GM12878 (cell line): ENCODE measurements at regions not wholly inside any gene's neighbourhood (a gene's known extent, or its start where the extent isn't known, plus 50 kb on each side); places are given as distances from the start of the nearest gene placed in this dataset.

Source experiments
- ATAC-seq: fragments of 200-7000 bp; cut with Tn5 transposase; 3 replicates; pipeline ENCODE4 v1.9.1; 2020; ENCODE audit warnings: mild to moderate bottlenecking, moderate library complexity
- BruUV-seq: library from RNA; stranded (reverse); fragments of 400-500 nt; replicated peaks from 2 replicates; lab custom pipeline; 2021; lab: Mats Ljungman, UMichigan
- CTCF ChIA-PET: fragments of 300-600 bp; sonication (Branson Sonifier 250); formaldehyde crosslinking; extraction: SDS; loops from one replicate; lab custom pipeline; 2021; ENCODE audit warnings: inconsistent platforms; lab: Yijun Ruan, JAX
- POLR2A ChIA-PET: fragments of 350-600 bp; formaldehyde crosslinking; extraction: SDS; loops from one replicate; lab custom pipeline; 2021; ENCODE audit warnings: inconsistent platforms; lab: Charles Lee
- RAD21 ChIA-PET: fragments of 300-600 bp; sonication (Branson Sonifier 250); formaldehyde crosslinking; loops from one replicate; lab custom pipeline; 2023; ENCODE audit warnings: antibody characterized with exemption; ENCODE audit not compliant: unreplicated experiment; lab: Charles Lee
- SMC1A ChIA-PET: fragments of 300-600 bp; sonication (Branson Sonifier 250); formaldehyde crosslinking; loops from one replicate; lab custom pipeline; 2023; ENCODE audit not compliant: unreplicated experiment, uncharacterized antibody; lab: Charles Lee
- DNase-seq: peaks from one replicate; pipeline ENCODE4 v3.0.0-alpha.2; 2011; ENCODE audit warnings: low read depth, low spot score
- FAIRE-seq: peaks from 3 replicates; lab custom pipeline; 2011; peaks lifted over from hg19 to GRCh38; lab: Jason Lieb, UNC
- H2AFZ ChIP-seq: 2 replicates; pipeline ENCODE4 v1.6.0; 2011; ENCODE audit warnings: low read depth, low read length, control low read depth; ENCODE audit not compliant: control insufficient read depth
- H3K27ac ChIP-seq: 2 replicates; pipeline ENCODE4 v1.5.1; 2011; ENCODE audit warnings: control low read depth; ENCODE audit not compliant: control insufficient read depth, insufficient read depth
- H3K27me3 ChIP-seq, 2 experiments: replicated peaks in 1 of 2; 2 replicates each; pipeline versions ENCODE4 v1.6.0 to v1.6.1; 2011; ENCODE audit warnings: low read length in 1 of 2; ENCODE audit not compliant: control insufficient read depth in 2 of 2, insufficient read depth in 2 of 2
- H3K36me3 ChIP-seq, 2 experiments: 2 replicates each; pipeline ENCODE4 v1.5.1; 2011; ENCODE audit warnings: low read length in 1 of 2; ENCODE audit not compliant: control insufficient read depth in 2 of 2, insufficient read depth in 2 of 2
- H3K4me1 ChIP-seq: 2 replicates; pipeline ENCODE4 v1.6.1; 2011; ENCODE audit warnings: mild to moderate bottlenecking, low read length, moderate library complexity, mixed read lengths; ENCODE audit not compliant: control insufficient read depth, insufficient read depth
- H3K4me2 ChIP-seq: 2 replicates; pipeline ENCODE4 v1.6.0; 2011; ENCODE audit warnings: control low read depth; ENCODE audit not compliant: control insufficient read depth, insufficient read depth
- H3K4me3 ChIP-seq: fragments of 200-600 bp; sonication (generic); 2 replicates; pipeline ENCODE4 v1.5.1; 2016
- H3K79me2 ChIP-seq: 2 replicates; pipeline ENCODE4 v1.6.0; 2011; ENCODE audit warnings: low read length; ENCODE audit not compliant: control insufficient read depth, insufficient read depth
- H3K9ac ChIP-seq: 2 replicates; pipeline ENCODE4 v1.8.0; 2011; ENCODE audit warnings: low read length, control low read depth, mixed read lengths; ENCODE audit not compliant: control insufficient read depth, insufficient read depth
- H3K9me3 ChIP-seq: replicated peaks from 3 replicates; pipeline ENCODE4 v1.5.1; 2011; ENCODE audit warnings: mild to moderate bottlenecking, low read length; ENCODE audit not compliant: control insufficient read depth, insufficient read depth
- H4K20me1 ChIP-seq: 2 replicates; pipeline ENCODE4 v1.6.0; 2011; ENCODE audit not compliant: control insufficient read depth, insufficient read depth
- ASH2L ChIP-seq: fragments of 300-600, 200-600 bp; sonication (generic); IDR thresholded peaks from 2 replicates; pipeline ENCODE4 v1.6.1; 2017; ENCODE audit warnings: low read depth, mild to moderate bottlenecking, borderline replicate concordance
- BRCA1 ChIP-seq: IDR thresholded peaks from 2 replicates; pipeline ENCODE4 v1.6.1; 2011; ENCODE audit warnings: low read depth, low read length, improper control_type of control experiment
- CBX5 ChIP-seq: sonication (generic); IDR thresholded peaks from 2 replicates; pipeline ENCODE4 v1.6.1; 2016; ENCODE audit warnings: low read depth, moderate library complexity, mild to moderate bottlenecking, inconsistent platforms
- ETV6 ChIP-seq, 2 experiments: fragments of 450-650 bp in 1 of 2; IDR thresholded peaks in 1 of 2; conservative IDR thresholded peaks in 1 of 2; 2 replicates each; pipeline ENCODE4 v1.6.1; 2014; ENCODE audit warnings: antibody characterized with exemption in 1 of 2, borderline replicate concordance in 1 of 2, low read depth in 1 of 2, mild to moderate bottlenecking in 1 of 2, moderate library complexity in 1 of 2
- HDAC2 ChIP-seq: fragments of 200-600 bp; sonication (generic); IDR thresholded peaks from 2 replicates; pipeline ENCODE4 v1.6.1; 2017
- JUNB ChIP-seq: IDR thresholded peaks from 2 replicates; pipeline ENCODE4 v1.6.1; 2016; ENCODE audit warnings: antibody characterized with exemption, mild to moderate bottlenecking
- NR2F1 ChIP-seq: fragments of 450-650 bp; conservative IDR thresholded peaks from 2 replicates; pipeline ENCODE4 v1.6.1; 2017; ENCODE audit warnings: mild to moderate bottlenecking
- SIN3A ChIP-seq: IDR thresholded peaks from 2 replicates; pipeline ENCODE4 v1.6.1; 2012; ENCODE audit warnings: low read depth, low read length, improper control_type of control experiment
- SPI1 ChIP-seq: IDR thresholded peaks from 2 replicates; pipeline ENCODE4 v1.6.1; 2011; ENCODE audit warnings: low read depth, mild to moderate bottlenecking, low read length, moderate library complexity, borderline replicate concordance; ENCODE audit not compliant: insufficient read depth
- SRF ChIP-seq, 2 experiments: IDR thresholded peaks; 2 replicates each; pipeline ENCODE4 v1.6.1; 2011; ENCODE audit warnings: low read depth in 2 of 2, low read length in 2 of 2, mild to moderate bottlenecking in 1 of 2, moderate library complexity in 1 of 2
- STAT1 ChIP-seq: fragments of 450-650 bp; conservative IDR thresholded peaks from 2 replicates; pipeline ENCODE4 v1.6.1; 2014; ENCODE audit warnings: antibody characterized with exemption, mild to moderate bottlenecking
- TCF3 ChIP-seq: IDR thresholded peaks from 2 replicates; pipeline ENCODE4 v1.6.1; 2012; ENCODE audit warnings: low read depth, mild to moderate bottlenecking, low read length, borderline replicate concordance; ENCODE audit not compliant: insufficient read depth
- YY1 ChIP-seq: IDR thresholded peaks from 2 replicates; pipeline ENCODE4 v1.6.1; 2011; ENCODE audit warnings: low read depth, mild to moderate bottlenecking, low read length
- ZSCAN29 ChIP-seq: fragments of 450-650 bp; IDR thresholded peaks from 2 replicates; pipeline ENCODE4 v1.6.1; 2017; ENCODE audit warnings: mild to moderate bottlenecking, moderate library complexity
- WGBS: methylation state at CpG from one replicate; pipeline ENCODE4 v1.1.6; 2016; ENCODE audit warnings: low lambda C conversion rate; ENCODE audit not compliant: insufficient replicate concordance, insufficient coverage; ENCODE audit errors: missing lambda C conversion rate; 5-methylcytosine and 5-hydroxymethylcytosine counted together
- in situ Hi-C: fragments of 300-500 bp; cut with MboI; formaldehyde crosslinking; loops from 9 replicates; pipeline ENCODE4 v1.14.3; 2018; ENCODE audit warnings: mixed read lengths
- intact Hi-C: fragments of 100-400 bp; cut with micrococcal nuclease; formaldehyde crosslinking; loops from one replicate; pipeline ENCODE4 v1.14.2; 2022; ENCODE audit not compliant: unreplicated experiment
- TF ChIP-seq, protein P1 (sequence below), 3 experiments: IDR thresholded peaks in 2 of 3; conservative IDR thresholded peaks in 1 of 3; 2 replicates each; pipeline ENCODE4 v1.5.1; 2011; ENCODE audit warnings: low read depth in 3 of 3, low read length in 3 of 3, mild to moderate bottlenecking in 3 of 3, control low read depth in 2 of 3, moderate library complexity in 2 of 3, inconsistent platforms in 1 of 3, mixed read lengths in 1 of 3; ENCODE audit not compliant: control insufficient read depth in 2 of 3, insufficient read depth in 1 of 3; ENCODE audit errors: extremely low read depth in 1 of 3
- TF ChIP-seq, protein P2 (sequence below): IDR thresholded peaks from 2 replicates; pipeline ENCODE4 v1.6.1; 2011; ENCODE audit warnings: low read depth, low read length, improper control_type of control experiment, borderline replicate concordance

DNA sequence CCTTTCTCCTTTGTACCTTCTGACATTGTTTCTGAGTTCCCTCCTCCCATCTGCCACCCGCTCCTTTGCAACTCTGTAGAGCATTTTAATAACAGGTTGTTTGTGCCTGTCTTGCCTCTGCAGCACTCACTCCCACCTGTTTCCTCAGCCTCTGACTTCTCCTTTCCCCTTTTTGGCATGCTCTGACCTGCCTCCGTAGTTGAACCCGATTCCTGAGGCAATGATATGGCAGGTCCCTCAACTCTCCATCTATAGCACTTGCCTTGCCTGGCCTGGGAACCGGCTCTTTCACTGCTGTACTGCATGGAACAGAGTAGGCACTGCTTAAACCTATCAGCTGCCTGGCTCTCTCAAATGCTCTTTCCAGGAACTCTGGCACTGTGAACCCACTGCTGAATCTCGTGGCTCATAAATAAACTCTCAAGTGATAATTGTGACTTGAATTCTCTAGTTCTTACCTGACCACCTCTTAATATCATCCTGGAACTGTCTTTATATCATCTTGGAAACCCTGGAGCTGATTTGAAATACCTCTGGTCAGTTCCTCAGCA is 50.3 kb downstream of the UTRN start:
- RAD21 ChIA-PET = interaction anchor here (1.0 kb wide), 1 partner anchor 145 kb away, joined by 5 read pairs; no protein-coding TSS in a partner anchor
- intact Hi-C loops (no loop called here), in situ Hi-C loops (no loop called here)
- DNase-seq = no peak
- peak overlapping the region; percentile 94 for H3K4me2 ChIP-seq
- 0 out of 2 replicates have a peak overlapping the region, but pooled peaks have one; percentile 3 for H3K4me3 ChIP-seq
- SMC1A ChIA-PET = interaction anchor here (0.7 to 1.7 kb wide), 5 partner anchors 8 to 133 kb away, joined by 3 to 5 read pairs (median 3); no protein-coding TSS in a partner anchor
- no peak overlapping the region for H3K27ac ChIP-seq
- H3K9ac ChIP-seq = no peak overlapping the region
- CTCF ChIA-PET = interaction anchor here (1.3 to 1.7 kb wide), 2 partner anchors 12 to 141 kb away, joined by 3 to 7 read pairs; no protein-coding TSS in a partner anchor
- H3K27me3 ChIP-seq = no peaks in the 10 kb centered on the region
- H3K9me3 ChIP-seq = no peaks in the 10 kb centered on the region
- TF ChIP-seq HDAC2 = no peak
- no peak for TF ChIP-seq ZSCAN29
- no peak for TF ChIP-seq BRCA1
- TF ChIP-seq JUNB = no peak
- no peak for TF ChIP-seq SRF (IDR thresholded peaks at IDR 0.05; ENCODE audit: low read depth in 2 of 2, low read length in 2 of 2)
- TF ChIP-seq ETV6 (conservative IDR thresholded peaks at IDR 0.05 in 1 of 2, IDR thresholded peaks at IDR 0.05 in 1 of 2; ENCODE audit: borderline replicate concordance in 1 of 2, low read depth in 1 of 2) = no peak
- TF ChIP-seq SPI1 = no peak
- TF ChIP-seq NR2F1 = no peak
- no peak for TF ChIP-seq ASH2L
- TF ChIP-seq SIN3A = no peak
- TF ChIP-seq TCF3 = no peak
- TF ChIP-seq, protein P1, sequence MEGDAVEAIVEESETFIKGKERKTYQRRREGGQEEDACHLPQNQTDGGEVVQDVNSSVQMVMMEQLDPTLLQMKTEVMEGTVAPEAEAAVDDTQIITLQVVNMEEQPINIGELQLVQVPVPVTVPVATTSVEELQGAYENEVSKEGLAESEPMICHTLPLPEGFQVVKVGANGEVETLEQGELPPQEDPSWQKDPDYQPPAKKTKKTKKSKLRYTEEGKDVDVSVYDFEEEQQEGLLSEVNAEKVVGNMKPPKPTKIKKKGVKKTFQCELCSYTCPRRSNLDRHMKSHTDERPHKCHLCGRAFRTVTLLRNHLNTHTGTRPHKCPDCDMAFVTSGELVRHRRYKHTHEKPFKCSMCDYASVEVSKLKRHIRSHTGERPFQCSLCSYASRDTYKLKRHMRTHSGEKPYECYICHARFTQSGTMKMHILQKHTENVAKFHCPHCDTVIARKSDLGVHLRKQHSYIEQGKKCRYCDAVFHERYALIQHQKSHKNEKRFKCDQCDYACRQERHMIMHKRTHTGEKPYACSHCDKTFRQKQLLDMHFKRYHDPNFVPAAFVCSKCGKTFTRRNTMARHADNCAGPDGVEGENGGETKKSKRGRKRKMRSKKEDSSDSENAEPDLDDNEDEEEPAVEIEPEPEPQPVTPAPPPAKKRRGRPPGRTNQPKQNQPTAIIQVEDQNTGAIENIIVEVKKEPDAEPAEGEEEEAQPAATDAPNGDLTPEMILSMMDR (IDR thresholded peaks at IDR 0.05 in 2 of 3, conservative IDR thresholded peaks at IDR 0.05 in 1 of 3; ENCODE audit: control insufficient read depth in 2 of 3, extremely low read depth in 1 of 3, insufficient read depth in 1 of 3, low read depth in 3 of 3, low read length in 3 of 3) = no peak
- TF ChIP-seq, protein P2, sequence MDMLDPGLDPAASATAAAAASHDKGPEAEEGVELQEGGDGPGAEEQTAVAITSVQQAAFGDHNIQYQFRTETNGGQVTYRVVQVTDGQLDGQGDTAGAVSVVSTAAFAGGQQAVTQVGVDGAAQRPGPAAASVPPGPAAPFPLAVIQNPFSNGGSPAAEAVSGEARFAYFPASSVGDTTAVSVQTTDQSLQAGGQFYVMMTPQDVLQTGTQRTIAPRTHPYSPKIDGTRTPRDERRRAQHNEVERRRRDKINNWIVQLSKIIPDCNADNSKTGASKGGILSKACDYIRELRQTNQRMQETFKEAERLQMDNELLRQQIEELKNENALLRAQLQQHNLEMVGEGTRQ = no peak
- TF ChIP-seq YY1 = no peak
- TF ChIP-seq CBX5 = no peak
- no peak for TF ChIP-seq STAT1
- BruUV-seq = no TSS peak
- FAIRE-seq = peak; percentile 35
- no peaks in the 10 kb centered on the region for H3K36me3 ChIP-seq
- peak; percentile 29 for ATAC-seq
- peak overlapping the region; percentile 46 for H2AFZ ChIP-seq
- no peaks in the 10 kb centered on the region for H3K79me2 ChIP-seq
- POLR2A ChIA-PET = interaction anchor here (0.5 to 1.5 kb wide), 2 partner anchors 9 to 11 kb away, joined by 3 to 4 read pairs; no protein-coding TSS in a partner anchor
- WGBS = 3% methylated on average over 5 of the region's 5 CpGs
- H3K4me1 ChIP-seq = peaks cover 20% of the 10 kb centered on the region
- H4K20me1 ChIP-seq = no peaks in the 10 kb centered on the region
